Thoracic aorta (tissue), 2 donors: ENCODE measurements at regions not wholly inside any gene's neighbourhood (a gene's known extent, or its start where the extent isn't known, plus 50 kb on each side); places are given as distances from the start of the nearest gene placed in this dataset.

Experiments
- ATAC-seq: fragments of 150-250 bp; one replicate; pipeline ENCODE4 v1.8.0; 2017; ENCODE audit warnings: low read depth; ENCODE audit not compliant: insufficient number of reproducible peaks, low FRiP score
- DNase-seq: peaks from one replicate; pipeline ENCODE4 v3.0.0-alpha.2; 2020; ENCODE audit warnings: low spot score
- H3K27ac ChIP-seq, 2 donors: fragments of 200-600 bp; sonication (generic); 1 replicate in 1 of 2; 2 replicates in 1 of 2; pipeline ENCODE4 v1.5.1; 2016; ENCODE audit warnings: mild to moderate bottlenecking in 2 of 2, moderate library complexity in 2 of 2
- H3K27me3 ChIP-seq: fragments of 200-600 bp; sonication (generic); replicated peaks from 2 replicates; pipeline ENCODE4 v1.6.0; 2016; ENCODE audit warnings: mild to moderate bottlenecking; ENCODE audit not compliant: insufficient read depth
- H3K36me3 ChIP-seq: fragments of 200-600 bp; sonication (generic); one replicate; pipeline ENCODE4 v1.5.1; 2016
- H3K4me1 ChIP-seq, 2 donors: fragments of 200-600 bp; sonication (generic); 1 replicate in 1 of 2; 2 replicates in 1 of 2; pipeline versions ENCODE4 v1.5.1 to v1.6.0; 2016; ENCODE audit warnings: low read depth in 2 of 2, mild to moderate bottlenecking in 1 of 2; ENCODE audit not compliant: control insufficient read depth in 1 of 2
- H3K4me3 ChIP-seq: fragments of 200-600 bp; sonication (generic); 2 replicates; pipeline ENCODE4 v1.5.1; 2016; ENCODE audit warnings: mild to moderate bottlenecking
- H3K9me3 ChIP-seq: fragments of 200-600 bp; sonication (generic); 2 replicates; pipeline ENCODE4 v1.5.1; 2016
- TF ChIP-seq, protein P1 (sequence below): fragments of 200-600 bp; sonication (generic); IDR thresholded peaks from one replicate; pipeline ENCODE4 v1.5.1; 2019; ENCODE audit warnings: antibody characterized with exemption

DNA sequence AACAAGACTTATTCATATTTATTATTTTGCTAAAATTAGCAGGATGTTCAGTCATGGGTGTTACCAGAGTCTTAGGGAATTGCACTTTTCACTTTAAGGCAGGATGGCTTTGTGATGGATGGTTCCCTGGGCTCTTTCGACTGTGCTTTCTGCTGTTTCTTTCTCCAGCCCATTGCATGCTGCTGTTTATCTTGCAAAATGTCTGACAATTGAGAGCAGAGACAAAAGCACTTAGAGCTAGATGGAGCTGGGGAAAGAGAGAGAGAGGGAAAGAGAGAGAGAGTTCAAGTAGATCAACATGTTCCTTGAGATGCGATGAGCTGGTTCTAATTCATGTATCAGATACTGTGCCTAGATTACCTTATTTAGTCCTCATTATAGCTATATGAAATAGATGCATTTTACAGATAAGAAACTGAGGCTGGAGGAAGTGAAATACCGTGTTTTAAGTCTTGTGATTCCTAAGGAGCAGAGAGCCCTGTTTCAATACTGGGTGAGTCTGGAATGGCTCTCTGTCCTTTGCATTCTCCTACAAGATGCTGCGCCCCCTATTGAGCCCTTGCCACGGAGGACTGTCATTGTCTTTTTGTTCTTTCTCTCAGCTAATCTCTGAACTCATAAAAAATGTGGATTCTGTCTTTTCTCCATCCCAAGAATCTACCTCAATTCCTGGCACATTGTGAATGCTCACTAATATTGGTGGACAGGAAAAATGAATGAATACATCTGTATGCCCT is 227.9 kb downstream of the ALG10B start:
- Histone ChIP-seq H3K9me3 (no peaks in the 10 kb centered on the region), H3K36me3 (no peaks in the 10 kb centered on the region), H3K4me1 (no peaks in the 10 kb centered on the region), H3K27me3 (no peaks in the 10 kb centered on the region), H3K4me3 (no peak overlapping the region), H3K27ac (no peak overlapping the region)
- TF ChIP-seq, protein P1, sequence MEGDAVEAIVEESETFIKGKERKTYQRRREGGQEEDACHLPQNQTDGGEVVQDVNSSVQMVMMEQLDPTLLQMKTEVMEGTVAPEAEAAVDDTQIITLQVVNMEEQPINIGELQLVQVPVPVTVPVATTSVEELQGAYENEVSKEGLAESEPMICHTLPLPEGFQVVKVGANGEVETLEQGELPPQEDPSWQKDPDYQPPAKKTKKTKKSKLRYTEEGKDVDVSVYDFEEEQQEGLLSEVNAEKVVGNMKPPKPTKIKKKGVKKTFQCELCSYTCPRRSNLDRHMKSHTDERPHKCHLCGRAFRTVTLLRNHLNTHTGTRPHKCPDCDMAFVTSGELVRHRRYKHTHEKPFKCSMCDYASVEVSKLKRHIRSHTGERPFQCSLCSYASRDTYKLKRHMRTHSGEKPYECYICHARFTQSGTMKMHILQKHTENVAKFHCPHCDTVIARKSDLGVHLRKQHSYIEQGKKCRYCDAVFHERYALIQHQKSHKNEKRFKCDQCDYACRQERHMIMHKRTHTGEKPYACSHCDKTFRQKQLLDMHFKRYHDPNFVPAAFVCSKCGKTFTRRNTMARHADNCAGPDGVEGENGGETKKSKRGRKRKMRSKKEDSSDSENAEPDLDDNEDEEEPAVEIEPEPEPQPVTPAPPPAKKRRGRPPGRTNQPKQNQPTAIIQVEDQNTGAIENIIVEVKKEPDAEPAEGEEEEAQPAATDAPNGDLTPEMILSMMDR: no peak
- ATAC-seq (no peak), DNase-seq (no peak)

DNA sequence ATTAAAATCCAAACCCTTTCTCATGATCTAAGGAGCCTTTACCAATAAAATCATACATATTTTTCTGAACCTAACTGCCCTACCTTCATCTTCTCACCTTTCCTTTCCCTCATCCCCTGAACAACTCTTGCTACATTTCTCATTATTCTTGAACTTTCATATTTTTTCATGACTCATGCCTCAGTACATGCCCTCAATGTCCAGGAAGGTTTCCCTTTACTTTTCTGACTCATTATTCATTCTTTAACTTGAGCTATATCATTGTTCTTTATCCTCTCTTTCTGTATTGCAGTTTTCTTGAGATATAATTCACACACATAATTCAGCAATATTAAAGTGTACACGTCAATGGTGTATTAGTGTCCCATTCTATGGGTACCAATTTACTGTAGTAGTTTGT is 231.0 kb downstream of the ALG10B start:
- H3K36me3 ChIP-seq: no peaks in the 10 kb centered on the region
- H3K9me3 ChIP-seq: no peaks in the 10 kb centered on the region
- no peak for ATAC-seq
- no peak overlapping the region for H3K4me3 ChIP-seq
- no peaks in the 10 kb centered on the region for H3K27me3 ChIP-seq
- DNase-seq: no peak
- H3K4me1 ChIP-seq: no peaks in the 10 kb centered on the region
- TF ChIP-seq, protein P1: no peak
- no peak overlapping the region for H3K27ac ChIP-seq

DNA sequence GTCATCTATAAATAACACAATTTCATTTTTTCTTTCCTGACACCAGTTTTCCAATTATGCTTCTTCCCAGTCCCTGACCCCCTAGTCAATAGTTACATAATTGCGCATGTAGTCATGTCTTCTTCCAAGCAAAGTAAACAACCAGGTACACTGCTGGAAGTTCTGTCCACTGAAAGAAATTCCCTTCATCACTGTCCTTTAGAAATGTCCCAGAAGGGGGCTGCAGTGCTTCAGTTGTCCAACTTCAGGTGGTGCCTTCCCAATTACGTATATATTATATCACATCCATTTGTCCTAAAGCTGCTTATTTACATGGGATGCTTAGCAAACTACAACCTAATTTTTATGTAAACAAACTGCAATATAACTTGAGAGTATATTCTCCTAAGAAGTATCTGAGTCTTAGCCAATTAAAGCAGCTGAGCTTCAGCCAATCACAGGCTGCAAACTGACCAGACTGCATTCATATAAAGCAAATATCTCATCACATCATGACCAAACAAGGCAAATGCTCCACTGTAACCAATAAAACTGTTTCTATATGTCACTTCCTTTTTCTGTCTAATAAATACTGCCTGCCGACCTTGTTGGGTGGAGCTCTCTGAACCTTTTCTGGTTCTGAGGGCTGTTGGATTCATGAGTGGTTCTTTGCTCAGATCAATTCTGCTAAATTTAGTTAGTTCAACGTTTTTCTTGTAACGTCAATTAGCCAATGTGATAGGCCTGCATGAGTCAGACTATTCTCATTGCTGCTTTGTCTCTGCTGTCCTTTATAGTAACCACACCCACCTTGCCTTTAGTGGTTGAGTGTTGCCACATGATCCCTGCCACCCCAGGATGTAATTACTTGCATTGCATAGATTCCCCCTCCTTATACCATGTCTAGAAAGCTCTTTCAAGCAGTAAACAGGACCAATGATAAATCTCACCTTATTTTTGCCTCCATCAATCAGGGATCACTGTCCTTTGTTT is 239.3 kb downstream of the ALG10B start:
- H3K9me3 ChIP-seq: no peaks in the 10 kb centered on the region
- no peak overlapping the region for H3K27ac ChIP-seq
- ATAC-seq: no peak
- H3K4me3 ChIP-seq: no peak overlapping the region
- DNase-seq: no peak
- H3K36me3 ChIP-seq: no peaks in the 10 kb centered on the region
- H3K27me3 ChIP-seq: no peaks in the 10 kb centered on the region
- no peaks in the 10 kb centered on the region for H3K4me1 ChIP-seq
- TF ChIP-seq, protein P1: no peak

DNA sequence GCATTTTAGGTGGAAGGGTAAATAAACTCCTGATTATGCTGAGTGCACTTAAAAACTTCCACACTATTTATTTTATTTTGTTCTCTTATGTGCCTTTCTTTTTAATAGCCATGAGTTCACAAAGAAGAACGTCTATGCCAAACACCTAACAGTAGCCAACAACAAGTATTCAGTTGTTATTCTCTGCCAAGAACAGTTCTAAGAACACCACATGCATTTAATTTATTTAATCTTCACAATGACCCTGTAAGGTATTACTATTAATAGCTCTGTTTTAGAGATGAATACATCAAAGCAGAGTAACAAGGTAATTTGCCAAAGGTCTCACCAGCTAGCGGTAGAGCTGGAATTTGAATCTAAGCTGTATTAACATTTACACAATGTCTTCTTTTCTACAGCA is 240.1 kb downstream of the ALG10B start:
- no peaks in the 10 kb centered on the region for H3K27me3 ChIP-seq
- TF ChIP-seq, protein P1: no peak
- ATAC-seq (no peak), DNase-seq (no peak)
- no peaks in the 10 kb centered on the region for H3K36me3 ChIP-seq
- no peak overlapping the region for H3K4me3 ChIP-seq
- H3K27ac ChIP-seq: no peak overlapping the region
- H3K9me3 ChIP-seq: no peaks in the 10 kb centered on the region
- no peaks in the 10 kb centered on the region for H3K4me1 ChIP-seq

DNA sequence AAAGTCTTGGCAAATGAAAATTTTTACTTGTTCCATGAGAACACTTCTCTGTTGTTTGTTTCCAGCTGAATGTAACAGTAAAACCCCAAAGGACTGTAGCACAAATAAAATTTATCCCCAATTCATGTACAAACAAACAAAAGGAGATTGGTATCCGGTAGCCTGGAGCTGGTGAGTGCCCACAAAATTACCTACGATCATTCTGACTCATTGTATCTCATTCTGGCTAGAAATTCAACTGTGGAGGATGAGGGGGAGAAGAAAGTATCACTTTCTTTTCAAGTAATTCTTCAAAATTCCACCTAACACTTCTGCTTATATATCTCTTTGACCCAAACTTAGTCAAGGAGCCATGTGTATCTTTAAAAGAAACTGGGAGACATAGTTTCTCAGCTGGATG is 268.5 kb downstream of the ALG10B start:
- no peak for ATAC-seq
- Histone ChIP-seq H3K9me3 (no peaks in the 10 kb centered on the region), H3K27ac (no peak overlapping the region), H3K36me3 (no peaks in the 10 kb centered on the region), H3K4me3 (no peak overlapping the region), H3K27me3 (no peaks in the 10 kb centered on the region), H3K4me1 (no peaks in the 10 kb centered on the region)
- no peak for DNase-seq
- TF ChIP-seq, protein P1: no peak
